SK-N-SH treated with all-trans-retinoic acid at 6 μM for 48 hours (cell line): ENCODE measurements at regions not wholly inside any gene's neighbourhood (a gene's known extent, or its start where the extent isn't known, plus 50 kb on each side); places are given as distances from the start of the nearest gene placed in this dataset.

ENCODE experiments used
- ATAC-seq: fragments of 200-7000 bp; cut with Tn5 transposase; 3 replicates; pipeline ENCODE4 v1.9.1; 2020; ENCODE audit warnings: mild to moderate bottlenecking, moderate library complexity
- ARNTL ChIP-seq: fragments of 450-650 bp; formaldehyde crosslinking; IDR thresholded peaks from 2 replicates; pipeline ENCODE4 v1.5.0; 2020; ENCODE audit warnings: low read depth, mild to moderate bottlenecking, moderate library complexity, borderline replicate concordance
- BACH2 ChIP-seq: fragments of 250-450 bp; sonication (Bioruptor Pico); IDR thresholded peaks from 2 replicates; pipeline ENCODE4 v1.9.0; 2021; ENCODE audit warnings: mild to moderate bottlenecking, borderline replicate concordance
- ESRRG ChIP-seq: fragments of 250-450 bp; sonication (Bioruptor Pico); IDR thresholded peaks from 2 replicates; pipeline ENCODE4 v1.6.1; 2021; ENCODE audit warnings: mild to moderate bottlenecking
- GLIS3 ChIP-seq: fragments of 250-450 bp; sonication (Bioruptor Pico); IDR thresholded peaks from 2 replicates; pipeline ENCODE4 v1.5.0; 2020; ENCODE audit warnings: mild to moderate bottlenecking, moderate library complexity
- ISL1 ChIP-seq: fragments of 250-450 bp; sonication (Bioruptor Pico); IDR thresholded peaks from 2 replicates; pipeline ENCODE4 v2.1.2; 2022; ENCODE audit warnings: mild to moderate bottlenecking, moderate library complexity
- OSR1 ChIP-seq: fragments of 250-450 bp; sonication (Bioruptor Pico); IDR thresholded peaks from 2 replicates; pipeline ENCODE4 v1.8.0; 2022; ENCODE audit warnings: moderate library complexity, mild to moderate bottlenecking, inconsistent platforms
- PPARA ChIP-seq: fragments of 250-450 bp; sonication (Bioruptor Pico); IDR thresholded peaks from 2 replicates; pipeline ENCODE4 v1.5.0; 2020; ENCODE audit warnings: mild to moderate bottlenecking, borderline replicate concordance
- RARB ChIP-seq: fragments of 250-450 bp; sonication (Bioruptor Pico); IDR thresholded peaks from 2 replicates; pipeline ENCODE4 v1.8.0; 2021; ENCODE audit warnings: mild to moderate bottlenecking, moderate library complexity
- SNAI2 ChIP-seq: fragments of 250-450 bp; sonication (Bioruptor Pico); IDR thresholded peaks from 2 replicates; pipeline ENCODE4 v1.5.0; 2020; ENCODE audit warnings: mild to moderate bottlenecking, moderate library complexity
- TCF4 ChIP-seq: fragments of 250-450 bp; sonication (Bioruptor Pico); IDR thresholded peaks from 2 replicates; pipeline ENCODE4 v1.8.0; 2021; ENCODE audit warnings: mild to moderate bottlenecking, moderate library complexity, borderline replicate concordance
- TOX ChIP-seq: fragments of 250-450 bp; sonication (Bioruptor Pico); IDR thresholded peaks from 2 replicates; pipeline ENCODE4 v1.8.0; 2021; ENCODE audit warnings: mild to moderate bottlenecking, moderate library complexity, borderline replicate concordance
- ZC3H10 ChIP-seq: fragments of 250-450 bp; sonication (Bioruptor Pico); IDR thresholded peaks from 2 replicates; pipeline ENCODE4 v1.5.1; 2021; ENCODE audit warnings: mild to moderate bottlenecking, moderate library complexity
- ZFP3 ChIP-seq: fragments of 250-450 bp; sonication (Bioruptor Pico); IDR thresholded peaks from 2 replicates; pipeline ENCODE4 v1.5.0; 2020; ENCODE audit warnings: mild to moderate bottlenecking, moderate library complexity
- ZFP30 ChIP-seq: fragments of 450-650 bp; formaldehyde crosslinking; IDR thresholded peaks from 2 replicates; pipeline ENCODE4 v1.5.0; 2022; ENCODE audit warnings: mild to moderate bottlenecking, moderate library complexity
- ZNF565 ChIP-seq: fragments of 450-650 bp; formaldehyde crosslinking; conservative IDR thresholded peaks from 2 replicates; pipeline ENCODE4 v1.5.0; 2020; ENCODE audit warnings: low read depth, mild to moderate bottlenecking, moderate library complexity
- ZNF70 ChIP-seq: fragments of 450-650 bp; formaldehyde crosslinking; IDR thresholded peaks from 2 replicates; pipeline ENCODE4 v1.5.0; 2020; ENCODE audit warnings: mild to moderate bottlenecking, moderate library complexity
- ZNF8 ChIP-seq: fragments of 450-650 bp; formaldehyde crosslinking; IDR thresholded peaks from 2 replicates; pipeline ENCODE4 v1.5.0; 2020; ENCODE audit warnings: mild to moderate bottlenecking, moderate library complexity
- TF ChIP-seq, protein P1 (sequence below): fragments of 250-450 bp; sonication (Bioruptor Pico); IDR thresholded peaks from 2 replicates; pipeline ENCODE4 v1.5.1; 2021; ENCODE audit warnings: mild to moderate bottlenecking, moderate library complexity
- TF ChIP-seq, protein P2 (sequence below): fragments of 250-450 bp; sonication (Bioruptor Pico); IDR thresholded peaks from 2 replicates; pipeline ENCODE4 v1.5.1; 2020; ENCODE audit warnings: low read depth, mild to moderate bottlenecking, moderate library complexity
- TF ChIP-seq, protein P3 (sequence below): fragments of 250-450 bp; sonication (Bioruptor Pico); IDR thresholded peaks from 2 replicates; pipeline ENCODE4 v1.8.0; 2020; ENCODE audit warnings: mild to moderate bottlenecking, moderate library complexity, borderline replicate concordance
- TF ChIP-seq, protein P4 (sequence below): fragments of 250-450 bp; sonication (Bioruptor Pico); IDR thresholded peaks from 2 replicates; pipeline ENCODE4 v1.5.0; 2020; ENCODE audit warnings: mild to moderate bottlenecking, moderate library complexity

DNA sequence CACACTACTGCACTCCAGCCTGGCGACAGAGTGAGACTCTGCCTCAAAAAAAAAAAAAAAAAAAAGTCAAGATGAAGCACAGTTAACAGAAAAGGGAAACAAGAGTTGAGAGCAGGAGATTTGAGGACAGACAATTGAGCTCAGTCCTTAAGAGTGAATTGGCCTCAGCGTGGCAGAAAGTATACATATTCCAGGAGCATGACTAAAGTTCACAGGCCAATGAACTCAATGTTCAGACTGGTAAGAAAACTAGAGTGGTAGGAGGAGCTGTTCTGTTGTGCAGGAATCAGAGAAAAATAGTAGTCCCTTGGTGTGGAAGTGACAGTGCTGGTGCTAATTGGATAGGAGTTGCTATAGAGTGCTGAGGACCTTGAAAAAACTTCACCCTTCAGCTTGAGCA is 60.0 kb downstream of the NRN1 start:
- no peak for ATAC-seq
- no peak for TF ChIP-seq ZFP3 (CRISPR knock-in tag)
- TF ChIP-seq GLIS3 (CRISPR knock-in tag), result no peak
- no peak for TF ChIP-seq SNAI2 (CRISPR knock-in tag)
- TF ChIP-seq ISL1 (CRISPR knock-in tag), result no peak
- TF ChIP-seq ZNF565 (CRISPR knock-in tag), result no peak
- TF ChIP-seq, protein P1, sequence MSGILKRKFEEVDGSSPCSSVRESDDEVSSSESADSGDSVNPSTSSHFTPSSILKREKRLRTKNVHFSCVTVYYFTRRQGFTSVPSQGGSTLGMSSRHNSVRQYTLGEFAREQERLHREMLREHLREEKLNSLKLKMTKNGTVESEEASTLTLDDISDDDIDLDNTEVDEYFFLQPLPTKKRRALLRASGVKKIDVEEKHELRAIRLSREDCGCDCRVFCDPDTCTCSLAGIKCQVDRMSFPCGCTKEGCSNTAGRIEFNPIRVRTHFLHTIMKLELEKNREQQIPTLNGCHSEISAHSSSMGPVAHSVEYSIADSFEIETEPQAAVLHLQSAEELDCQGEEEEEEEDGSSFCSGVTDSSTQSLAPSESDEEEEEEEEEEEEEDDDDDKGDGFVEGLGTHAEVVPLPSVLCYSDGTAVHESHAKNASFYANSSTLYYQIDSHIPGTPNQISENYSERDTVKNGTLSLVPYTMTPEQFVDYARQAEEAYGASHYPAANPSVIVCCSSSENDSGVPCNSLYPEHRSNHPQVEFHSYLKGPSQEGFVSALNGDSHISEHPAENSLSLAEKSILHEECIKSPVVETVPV (CRISPR knock-in tag), result no peak
- TF ChIP-seq, protein P2, sequence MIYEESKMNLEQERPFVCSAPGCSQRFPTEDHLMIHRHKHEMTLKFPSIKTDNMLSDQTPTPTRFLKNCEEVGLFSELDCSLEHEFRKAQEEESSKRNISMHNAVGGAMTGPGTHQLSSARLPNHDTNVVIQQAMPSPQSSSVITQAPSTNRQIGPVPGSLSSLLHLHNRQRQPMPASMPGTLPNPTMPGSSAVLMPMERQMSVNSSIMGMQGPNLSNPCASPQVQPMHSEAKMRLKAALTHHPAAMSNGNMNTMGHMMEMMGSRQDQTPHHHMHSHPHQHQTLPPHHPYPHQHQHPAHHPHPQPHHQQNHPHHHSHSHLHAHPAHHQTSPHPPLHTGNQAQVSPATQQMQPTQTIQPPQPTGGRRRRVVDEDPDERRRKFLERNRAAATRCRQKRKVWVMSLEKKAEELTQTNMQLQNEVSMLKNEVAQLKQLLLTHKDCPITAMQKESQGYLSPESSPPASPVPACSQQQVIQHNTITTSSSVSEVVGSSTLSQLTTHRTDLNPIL (CRISPR knock-in tag), result no peak
- TF ChIP-seq BACH2 (CRISPR knock-in tag), result no peak
- TF ChIP-seq ARNTL (CRISPR knock-in tag), result no peak
- no peak for TF ChIP-seq PPARA (CRISPR knock-in tag)
- no peak for TF ChIP-seq ZNF8 (CRISPR knock-in tag)
- no peak for TF ChIP-seq ZC3H10 (CRISPR knock-in tag)
- no peak for TF ChIP-seq TCF4 (CRISPR knock-in tag)

DNA sequence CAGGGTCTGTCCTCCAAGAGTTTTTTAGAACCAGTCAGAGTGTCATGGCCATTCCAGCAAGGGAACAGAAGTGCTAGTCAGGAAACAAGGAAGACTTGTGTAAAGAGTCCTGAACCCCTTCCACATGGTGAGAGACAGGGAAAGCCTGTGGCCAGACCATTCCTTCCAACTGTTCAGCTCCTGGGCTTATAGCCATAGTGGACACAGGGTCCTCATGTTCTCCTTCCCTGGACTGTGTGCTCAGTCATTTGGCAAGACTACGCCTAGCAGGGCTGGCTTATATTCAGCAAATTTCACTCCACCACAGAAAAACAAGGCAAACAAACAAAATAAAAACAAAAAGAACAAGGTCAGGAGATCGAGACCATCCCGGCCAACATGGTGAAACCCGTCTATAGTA is 60.5 kb downstream of the NRN1 start:
- no peak for ATAC-seq
- TF ChIP-seq, protein P3, sequence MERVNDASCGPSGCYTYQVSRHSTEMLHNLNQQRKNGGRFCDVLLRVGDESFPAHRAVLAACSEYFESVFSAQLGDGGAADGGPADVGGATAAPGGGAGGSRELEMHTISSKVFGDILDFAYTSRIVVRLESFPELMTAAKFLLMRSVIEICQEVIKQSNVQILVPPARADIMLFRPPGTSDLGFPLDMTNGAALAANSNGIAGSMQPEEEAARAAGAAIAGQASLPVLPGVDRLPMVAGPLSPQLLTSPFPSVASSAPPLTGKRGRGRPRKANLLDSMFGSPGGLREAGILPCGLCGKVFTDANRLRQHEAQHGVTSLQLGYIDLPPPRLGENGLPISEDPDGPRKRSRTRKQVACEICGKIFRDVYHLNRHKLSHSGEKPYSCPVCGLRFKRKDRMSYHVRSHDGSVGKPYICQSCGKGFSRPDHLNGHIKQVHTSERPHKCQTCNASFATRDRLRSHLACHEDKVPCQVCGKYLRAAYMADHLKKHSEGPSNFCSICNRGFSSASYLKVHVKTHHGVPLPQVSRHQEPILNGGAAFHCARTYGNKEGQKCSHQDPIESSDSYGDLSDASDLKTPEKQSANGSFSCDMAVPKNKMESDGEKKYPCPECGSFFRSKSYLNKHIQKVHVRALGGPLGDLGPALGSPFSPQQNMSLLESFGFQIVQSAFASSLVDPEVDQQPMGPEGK (CRISPR knock-in tag), result no peak
- TF ChIP-seq TCF4 (CRISPR knock-in tag) (no peak), ZC3H10 (CRISPR knock-in tag) (no peak), BACH2 (CRISPR knock-in tag) (no peak)
- TF ChIP-seq, protein P2 (CRISPR knock-in tag), result no peak

DNA sequence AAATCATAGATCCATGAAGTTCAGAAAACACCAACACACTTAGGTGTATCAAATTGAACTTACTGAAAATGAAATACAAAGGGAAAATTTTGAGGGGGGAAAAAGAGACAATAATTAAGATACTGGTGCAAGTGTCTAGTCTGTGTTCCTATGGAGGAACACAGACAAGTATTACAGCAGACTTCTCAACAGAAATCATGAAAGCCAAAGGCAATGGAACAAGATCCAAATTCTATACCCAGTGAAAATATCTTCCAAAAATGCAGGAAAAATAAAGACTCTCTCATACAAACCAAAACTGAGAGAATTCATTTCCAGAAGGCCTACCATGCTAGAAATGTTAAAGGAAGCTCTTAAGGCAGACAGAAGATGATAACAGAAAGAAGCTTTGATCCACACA is 63.1 kb downstream of the NRN1 start:
- TF ChIP-seq ARNTL (CRISPR knock-in tag), result no peak
- TF ChIP-seq ESRRG (CRISPR knock-in tag), result no peak
- no peak for TF ChIP-seq OSR1 (CRISPR knock-in tag)
- TF ChIP-seq, protein P4, sequence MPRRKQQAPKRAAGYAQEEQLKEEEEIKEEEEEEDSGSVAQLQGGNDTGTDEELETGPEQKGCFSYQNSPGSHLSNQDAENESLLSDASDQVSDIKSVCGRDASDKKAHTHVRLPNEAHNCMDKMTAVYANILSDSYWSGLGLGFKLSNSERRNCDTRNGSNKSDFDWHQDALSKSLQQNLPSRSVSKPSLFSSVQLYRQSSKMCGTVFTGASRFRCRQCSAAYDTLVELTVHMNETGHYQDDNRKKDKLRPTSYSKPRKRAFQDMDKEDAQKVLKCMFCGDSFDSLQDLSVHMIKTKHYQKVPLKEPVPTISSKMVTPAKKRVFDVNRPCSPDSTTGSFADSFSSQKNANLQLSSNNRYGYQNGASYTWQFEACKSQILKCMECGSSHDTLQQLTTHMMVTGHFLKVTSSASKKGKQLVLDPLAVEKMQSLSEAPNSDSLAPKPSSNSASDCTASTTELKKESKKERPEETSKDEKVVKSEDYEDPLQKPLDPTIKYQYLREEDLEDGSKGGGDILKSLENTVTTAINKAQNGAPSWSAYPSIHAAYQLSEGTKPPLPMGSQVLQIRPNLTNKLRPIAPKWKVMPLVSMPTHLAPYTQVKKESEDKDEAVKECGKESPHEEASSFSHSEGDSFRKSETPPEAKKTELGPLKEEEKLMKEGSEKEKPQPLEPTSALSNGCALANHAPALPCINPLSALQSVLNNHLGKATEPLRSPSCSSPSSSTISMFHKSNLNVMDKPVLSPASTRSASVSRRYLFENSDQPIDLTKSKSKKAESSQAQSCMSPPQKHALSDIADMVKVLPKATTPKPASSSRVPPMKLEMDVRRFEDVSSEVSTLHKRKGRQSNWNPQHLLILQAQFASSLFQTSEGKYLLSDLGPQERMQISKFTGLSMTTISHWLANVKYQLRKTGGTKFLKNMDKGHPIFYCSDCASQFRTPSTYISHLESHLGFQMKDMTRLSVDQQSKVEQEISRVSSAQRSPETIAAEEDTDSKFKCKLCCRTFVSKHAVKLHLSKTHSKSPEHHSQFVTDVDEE (CRISPR knock-in tag), result no peak
- no peak for TF ChIP-seq PPARA (CRISPR knock-in tag)
- no peak for TF ChIP-seq ZNF70 (CRISPR knock-in tag)
- no peak for TF ChIP-seq TOX (CRISPR knock-in tag)
- no peak for TF ChIP-seq ZNF565 (CRISPR knock-in tag)
- no peak for TF ChIP-seq TCF4 (CRISPR knock-in tag)
- no peak for TF ChIP-seq RARB (CRISPR knock-in tag)
- TF ChIP-seq BACH2 (CRISPR knock-in tag), result no peak
- TF ChIP-seq, protein P1 (CRISPR knock-in tag), result no peak
- TF ChIP-seq ZFP30, result no peak
- ATAC-seq, result no peak
